ENCODE measurements at regions not wholly inside any gene's neighbourhood (a gene's known extent, or its start where the extent isn't known, plus 50 kb on each side); places are given as distances from the start of the nearest gene placed in this dataset. TPM values are rescaled to one million over a fixed set of nuclear protein-coding genes. Genes with fewer than 3 reads are reported as not detected.

DNA sequence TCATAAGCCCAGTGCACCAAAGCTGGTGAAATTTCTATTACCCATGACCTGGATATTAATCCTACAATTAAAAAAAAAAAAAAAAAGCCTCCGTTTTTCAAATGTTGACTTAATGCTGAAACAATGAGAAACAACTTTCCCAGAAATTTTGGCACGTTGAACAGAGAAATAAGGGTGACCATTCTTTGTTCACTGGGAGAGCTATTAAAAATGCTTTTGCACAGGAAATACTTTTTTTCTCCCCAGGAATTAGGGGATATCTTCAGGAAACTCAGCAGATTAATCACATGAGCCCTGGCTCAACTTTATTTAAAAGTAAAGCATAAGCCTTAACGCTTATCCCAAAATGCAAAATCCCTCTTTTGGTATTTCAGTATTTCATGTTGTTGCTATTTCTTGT lies 54.8 kb upstream of the FLRT2 start:
- Histone ChIP-seq H3K27ac (peak overlapping the region; percentile 1), H3K4me1 (ENCODE audit: insufficient read depth) (peaks cover 18% of the 10 kb centered on the region), H4K20me1 (ENCODE audit: insufficient read depth, poor library complexity, severe bottlenecking) (no peaks in the 10 kb centered on the region), H3K4me2 (no peak overlapping the region), H3K9me3 (ENCODE audit: low read depth) (no peaks in the 10 kb centered on the region), H3K36me3 (replicated peaks; ENCODE audit: insufficient read depth, low read depth) (no peaks in the 10 kb centered on the region), H3K4me3 (no peak overlapping the region), H2AFZ (no peak overlapping the region), H3K79me2 (no peaks in the 10 kb centered on the region), H3K27me3 (no peaks in the 10 kb centered on the region), H3K9me2 (replicated peaks; ENCODE audit: insufficient read depth) (no peaks in the 10 kb centered on the region)
- 47% methylated on average over 3 of the region's 3 CpGs for WGBS (ENCODE audit: low lambda C conversion rate, missing lambda C conversion rate)
- no peak for TF ChIP-seq EZH2 (IDR thresholded peaks at IDR 0.05; ENCODE audit: borderline replicate concordance)
- TF ChIP-seq, protein P1, sequence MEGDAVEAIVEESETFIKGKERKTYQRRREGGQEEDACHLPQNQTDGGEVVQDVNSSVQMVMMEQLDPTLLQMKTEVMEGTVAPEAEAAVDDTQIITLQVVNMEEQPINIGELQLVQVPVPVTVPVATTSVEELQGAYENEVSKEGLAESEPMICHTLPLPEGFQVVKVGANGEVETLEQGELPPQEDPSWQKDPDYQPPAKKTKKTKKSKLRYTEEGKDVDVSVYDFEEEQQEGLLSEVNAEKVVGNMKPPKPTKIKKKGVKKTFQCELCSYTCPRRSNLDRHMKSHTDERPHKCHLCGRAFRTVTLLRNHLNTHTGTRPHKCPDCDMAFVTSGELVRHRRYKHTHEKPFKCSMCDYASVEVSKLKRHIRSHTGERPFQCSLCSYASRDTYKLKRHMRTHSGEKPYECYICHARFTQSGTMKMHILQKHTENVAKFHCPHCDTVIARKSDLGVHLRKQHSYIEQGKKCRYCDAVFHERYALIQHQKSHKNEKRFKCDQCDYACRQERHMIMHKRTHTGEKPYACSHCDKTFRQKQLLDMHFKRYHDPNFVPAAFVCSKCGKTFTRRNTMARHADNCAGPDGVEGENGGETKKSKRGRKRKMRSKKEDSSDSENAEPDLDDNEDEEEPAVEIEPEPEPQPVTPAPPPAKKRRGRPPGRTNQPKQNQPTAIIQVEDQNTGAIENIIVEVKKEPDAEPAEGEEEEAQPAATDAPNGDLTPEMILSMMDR (IDR thresholded peaks at IDR 0.05; ENCODE audit: poor library complexity), result no peak
- TF ChIP-seq EZH2phosphoT487 (IDR thresholded peaks at IDR 0.05; ENCODE audit: low read depth, severe bottlenecking, unreplicated experiment), result no peak
- no peak for DNase-seq (ENCODE audit: low spot score)

DNA sequence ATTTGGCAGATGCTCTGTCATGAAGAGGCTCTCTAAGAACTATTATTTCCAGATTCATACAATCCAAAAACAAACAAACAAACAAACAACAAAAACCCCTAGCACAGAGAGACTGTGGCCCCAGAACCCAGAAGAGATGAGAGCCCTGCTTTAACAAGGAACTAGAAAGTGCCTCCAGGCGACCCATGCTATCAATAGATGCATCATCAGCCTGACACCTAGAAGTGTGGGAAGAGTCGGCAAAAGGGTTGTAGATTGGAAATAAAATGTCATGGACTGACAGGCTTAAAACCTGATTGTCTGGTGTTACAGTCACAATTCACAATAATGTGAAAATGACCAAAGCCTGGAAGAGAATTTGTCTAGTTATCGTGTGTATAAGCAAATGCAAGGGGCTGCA lies 50.6 kb upstream of the FLRT2 start:
- Histone ChIP-seq H3K27ac (no peak overlapping the region), H3K4me3 (no peak overlapping the region), H3K27me3 (no peaks in the 10 kb centered on the region), H3K4me1 (ENCODE audit: insufficient read depth) (peaks cover 29% of the 10 kb centered on the region), H3K9me2 (replicated peaks; ENCODE audit: insufficient read depth) (no peaks in the 10 kb centered on the region), H3K9me3 (ENCODE audit: low read depth) (no peaks in the 10 kb centered on the region), H4K20me1 (ENCODE audit: insufficient read depth, poor library complexity, severe bottlenecking) (no peaks in the 10 kb centered on the region), H2AFZ (no peak overlapping the region), H3K79me2 (no peaks in the 10 kb centered on the region), H3K36me3 (replicated peaks; ENCODE audit: insufficient read depth, low read depth) (no peaks in the 10 kb centered on the region), H3K4me2 (no peak overlapping the region)
- no peak for DNase-seq (ENCODE audit: low spot score)
- 73% methylated on average over 3 of the region's 3 CpGs for WGBS (ENCODE audit: low lambda C conversion rate, missing lambda C conversion rate)
- no peak for TF ChIP-seq EZH2phosphoT487 (IDR thresholded peaks at IDR 0.05; ENCODE audit: low read depth, severe bottlenecking, unreplicated experiment)
- TF ChIP-seq, protein P1 (IDR thresholded peaks at IDR 0.05; ENCODE audit: poor library complexity), result no peak
- TF ChIP-seq EZH2 (IDR thresholded peaks at IDR 0.05; ENCODE audit: borderline replicate concordance), result no peak

DNA sequence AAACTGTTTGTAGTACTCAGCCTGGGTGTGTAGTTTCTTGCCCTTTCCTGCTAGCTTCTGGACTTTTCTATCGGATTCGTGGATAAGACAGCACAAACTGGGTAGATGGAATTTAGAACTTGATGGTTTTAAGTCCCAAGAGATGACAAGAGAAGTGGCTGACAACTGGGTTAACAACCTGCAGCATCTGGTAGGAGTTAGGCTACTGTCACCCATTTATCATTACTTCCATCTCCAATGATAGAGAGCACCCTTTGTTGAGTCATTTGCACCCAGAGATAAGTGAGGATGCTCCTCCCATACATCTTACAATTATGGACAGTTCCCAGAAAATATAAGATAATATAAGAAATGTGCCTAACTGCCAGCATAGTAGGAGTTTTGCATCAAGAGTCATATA lies 50.2 kb upstream of the FLRT2 start:
- H3K4me3 ChIP-seq, result no peak overlapping the region
- no peak overlapping the region for H3K27ac ChIP-seq
- WGBS (ENCODE audit: low lambda C conversion rate, missing lambda C conversion rate), result 66% methylated on average over 2 of the region's 2 CpGs
- TF ChIP-seq, protein P1 (IDR thresholded peaks at IDR 0.05; ENCODE audit: poor library complexity), result no peak
- TF ChIP-seq EZH2 (IDR thresholded peaks at IDR 0.05; ENCODE audit: borderline replicate concordance), result no peak
- no peak for TF ChIP-seq EZH2phosphoT487 (IDR thresholded peaks at IDR 0.05; ENCODE audit: low read depth, severe bottlenecking, unreplicated experiment)
- H2AFZ ChIP-seq, result no peak overlapping the region
- H3K4me2 ChIP-seq, result no peak overlapping the region
- DNase-seq (ENCODE audit: low spot score), result no peak
- no peaks in the 10 kb centered on the region for H4K20me1 ChIP-seq (ENCODE audit: insufficient read depth, poor library complexity, severe bottlenecking)
- H3K4me1 ChIP-seq (ENCODE audit: insufficient read depth), result peaks cover 29% of the 10 kb centered on the region
- no peaks in the 10 kb centered on the region for H3K9me3 ChIP-seq (ENCODE audit: low read depth)
- H3K79me2 ChIP-seq, result no peaks in the 10 kb centered on the region
- H3K36me3 ChIP-seq (replicated peaks; ENCODE audit: insufficient read depth, low read depth), result no peaks in the 10 kb centered on the region
- no peaks in the 10 kb centered on the region for H3K27me3 ChIP-seq
- H3K9me2 ChIP-seq (replicated peaks; ENCODE audit: insufficient read depth), result no peaks in the 10 kb centered on the region

Small RNAs in the stretch of these regions (small RNA-seq; reads per million reads assigned to genes)
- not detected for gene AL161713.1
- not detected for gene AL163642.1
- gene RF00017, result not detected
- not detected for gene RNU6-976P
- not detected for gene RNU6ATAC28P
- gene RNU7-51P, result not detected
